Heart right ventricle (tissue), 16 donors: ENCODE measurements at regions not wholly inside any gene's neighbourhood (a gene's known extent, or its start where the extent isn't known, plus 50 kb on each side); places are given as distances from the start of the nearest gene placed in this dataset.

ENCODE experiments used
- ATAC-seq, 8 donors: fragments of 200-7000 bp; cut with Tn5 transposase; one replicate each; pipeline ENCODE4 v1.9.1; 2020; ENCODE audit warnings: mild to moderate bottlenecking in 8 of 8, moderate library complexity in 8 of 8, moderate number of reproducible peaks in 1 of 8
- DNase-seq, 2 donors: peaks; one replicate each; pipeline ENCODE4 v3.0.0-alpha.2; 2020
- H3K27ac ChIP-seq, 10 donors: fragments of 200-600 bp; sonication (generic) in 2 of 10; one replicate each; pipeline versions ENCODE4 v1.5.0 to v1.8.0; 2020 to 2022; ENCODE audit warnings: mild to moderate bottlenecking in 3 of 10
- H3K27me3 ChIP-seq, 7 donors: fragments of 200-600 bp; one replicate each; pipeline ENCODE4 v1.8.0; 2021 to 2022; ENCODE audit warnings: mild to moderate bottlenecking in 2 of 7
- H3K36me3 ChIP-seq, 9 donors: fragments of 200-600 bp; sonication (generic) in 1 of 9; one replicate each; pipeline versions ENCODE4 v1.5.0 to v1.8.0; 2020 to 2022; ENCODE audit warnings: mild to moderate bottlenecking in 2 of 9
- H3K4me1 ChIP-seq, 9 donors: fragments of 200-600 bp; sonication (generic) in 1 of 9; one replicate each; pipeline versions ENCODE4 v1.5.0 to v1.8.0; 2020 to 2022; ENCODE audit warnings: mild to moderate bottlenecking in 4 of 9
- H3K4me3 ChIP-seq, 10 donors: fragments of 200-600 bp; sonication (generic) in 2 of 10; one replicate each; pipeline versions ENCODE4 v1.5.0 to v1.8.0; 2020 to 2022; ENCODE audit warnings: mild to moderate bottlenecking in 7 of 10, moderate library complexity in 2 of 10
- H3K9me3 ChIP-seq, 11 donors: fragments of 200-600 bp in 10 of 11; sonication (generic) in 2 of 11; one replicate each; pipeline versions ENCODE4 v1.5.0 to v1.8.0; 2013 to 2022; ENCODE audit warnings: mild to moderate bottlenecking in 2 of 11, control low read depth in 1 of 11, moderate library complexity in 1 of 11
- WGBS, 2 donors: extraction: QIAGEN DNeasy Blood & Tissue Kit; methylation state at CpG; one replicate each; pipeline ENCODE4 v1.1.7; 2013; ENCODE audit warnings: inconsistent platforms in 1 of 2; 5-methylcytosine and 5-hydroxymethylcytosine counted together
- intact Hi-C, 10 donors: fragments of 100-400 bp; cut with DNase I; formaldehyde crosslinking; loops; one replicate each; pipeline versions ENCODE4 v1.11.1 to v1.14.2; 2022
- TF ChIP-seq, protein P1 (sequence below), 9 donors: fragments of 200-600 bp; sonication (generic) in 2 of 9; IDR thresholded peaks; one replicate each; pipeline versions ENCODE4 v1.5.0 to v1.8.0; 2021 to 2022; ENCODE audit warnings: antibody characterized with exemption in 9 of 9, mild to moderate bottlenecking in 5 of 9, moderate library complexity in 1 of 9
- donor health status: Arrhythmogenic right ventricular cardiomyopathy.
- donor health status: ischemic (EF 13 %, LVEDD 7.1; RV severe dilation, severe dysfunction).
- donor health status: healthy with polysubstance abuse.
- donor health status: DM: no; HTN: yes; CAD: no.
- donor health status: DM: no; HTN: no; CAD: no.
- donor health status: ischemic (EF 25% LVEDD 6.9; RV normal size, moderate dysfunction).
- donor health status: ischemic (EF 25% LVEDD 5.7; RV mildly dilated, moderate dysfunction).
- donor health status: healthy.
- donor health status: DM: yes; HTN: yes; CAD: no.
- donor health status: Ischemic cardiomyopathy.
- donor health status: ischemic (EF 35%, LVEDD 5.7; RV mildly dilated, moderate dysfunction).
- donor health status: nonischemic (EF 11% LVEDD 7.7; RV severe dilation, severe dysfunction).
- donor health status: DM: yes; HTN: yes; CAD: no.
- donor health status: PGD.
- donor health status: ischemic (EF 29% LVEDD 5.4; RV normal size, mild dysfunction).
- donor health status: nonischemic (EF 23%, LVEDD 6.1; RV moderate dilation, normal function).

DNA sequence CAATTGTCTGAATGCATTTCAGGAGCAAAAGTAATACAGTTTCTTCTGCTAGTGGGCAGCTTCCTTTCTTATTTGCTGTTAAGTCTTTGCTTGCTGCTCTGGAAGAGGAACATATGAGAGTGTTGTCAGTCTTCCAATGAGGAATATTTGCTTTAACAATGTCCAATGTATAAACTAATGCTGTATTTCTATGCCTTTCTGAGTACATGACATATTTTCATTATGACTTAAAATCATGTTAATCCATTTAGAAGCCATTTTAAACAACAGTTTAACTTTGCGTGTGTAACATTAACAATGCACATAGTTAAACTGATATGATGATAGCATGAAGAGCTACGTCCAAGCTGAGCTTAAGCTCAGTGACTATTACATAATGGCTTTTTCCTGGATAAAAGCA is 933.4 kb upstream of the GHITM start:
- intact Hi-C loops: no loop called here
- Histone ChIP-seq H3K4me1 (no peaks in the 10 kb centered on the region), H3K36me3 (no peaks in the 10 kb centered on the region), H3K27ac (no peak overlapping the region), H3K27me3 (no peaks in the 10 kb centered on the region), H3K9me3 (peaks cover 0 to 21% (median 1%) of the 10 kb centered on the region in 11 donors), H3K4me3 (no peak overlapping the region)
- DNase-seq: no peak
- WGBS, 2 donors: 60 to 70% methylated on average over 2 of the region's 2 CpGs
- TF ChIP-seq, protein P1, sequence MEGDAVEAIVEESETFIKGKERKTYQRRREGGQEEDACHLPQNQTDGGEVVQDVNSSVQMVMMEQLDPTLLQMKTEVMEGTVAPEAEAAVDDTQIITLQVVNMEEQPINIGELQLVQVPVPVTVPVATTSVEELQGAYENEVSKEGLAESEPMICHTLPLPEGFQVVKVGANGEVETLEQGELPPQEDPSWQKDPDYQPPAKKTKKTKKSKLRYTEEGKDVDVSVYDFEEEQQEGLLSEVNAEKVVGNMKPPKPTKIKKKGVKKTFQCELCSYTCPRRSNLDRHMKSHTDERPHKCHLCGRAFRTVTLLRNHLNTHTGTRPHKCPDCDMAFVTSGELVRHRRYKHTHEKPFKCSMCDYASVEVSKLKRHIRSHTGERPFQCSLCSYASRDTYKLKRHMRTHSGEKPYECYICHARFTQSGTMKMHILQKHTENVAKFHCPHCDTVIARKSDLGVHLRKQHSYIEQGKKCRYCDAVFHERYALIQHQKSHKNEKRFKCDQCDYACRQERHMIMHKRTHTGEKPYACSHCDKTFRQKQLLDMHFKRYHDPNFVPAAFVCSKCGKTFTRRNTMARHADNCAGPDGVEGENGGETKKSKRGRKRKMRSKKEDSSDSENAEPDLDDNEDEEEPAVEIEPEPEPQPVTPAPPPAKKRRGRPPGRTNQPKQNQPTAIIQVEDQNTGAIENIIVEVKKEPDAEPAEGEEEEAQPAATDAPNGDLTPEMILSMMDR (IDR thresholded peaks at IDR 0.05): no peak
- no peak for ATAC-seq

DNA sequence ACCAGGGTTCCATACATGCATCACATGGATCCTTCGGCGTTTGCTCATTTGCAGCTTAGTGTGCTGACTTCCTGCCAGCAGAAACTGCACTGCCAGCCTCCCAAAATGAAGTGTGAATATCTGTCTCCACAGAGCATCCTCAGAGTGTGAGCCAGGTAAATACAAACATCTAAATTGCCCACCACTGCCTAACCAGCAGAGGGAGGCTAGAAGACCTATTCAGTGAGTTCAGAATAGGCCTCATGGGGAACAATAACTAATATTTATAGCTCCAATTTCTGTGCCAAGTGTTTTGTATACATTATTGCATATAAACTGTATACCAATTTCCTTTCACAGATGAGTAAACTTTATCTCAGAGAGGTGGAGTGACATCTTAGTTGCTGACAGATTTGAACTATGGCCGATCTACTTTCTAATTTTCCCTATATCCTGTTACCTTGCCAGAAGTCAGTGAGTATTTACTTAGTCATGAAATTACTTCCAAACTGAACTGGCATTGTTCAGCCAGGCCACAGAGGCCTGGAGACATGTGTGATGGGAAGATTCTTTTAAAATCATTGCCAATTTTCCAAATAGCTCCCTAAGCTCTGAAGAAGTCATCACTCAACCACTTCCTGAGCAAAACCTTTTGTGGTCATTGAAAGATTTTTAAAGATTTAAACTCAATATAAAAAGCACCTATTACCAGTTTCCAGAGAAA is 926.5 kb upstream of the GHITM start:
- no peak for DNase-seq
- intact Hi-C loops: no loop called here
- 81 to 82% methylated on average over 3 of the region's 3 CpGs for WGBS, 2 donors
- H3K36me3 ChIP-seq: no peaks in the 10 kb centered on the region
- no peaks in the 10 kb centered on the region for H3K27me3 ChIP-seq
- no peaks in the 10 kb centered on the region for H3K4me1 ChIP-seq
- H3K9me3 ChIP-seq: no peaks in the 10 kb centered on the region
- no peak overlapping the region for H3K4me3 ChIP-seq
- TF ChIP-seq, protein P1 (IDR thresholded peaks at IDR 0.05): no peak
- ATAC-seq: no peak
- no peak overlapping the region for H3K27ac ChIP-seq

DNA sequence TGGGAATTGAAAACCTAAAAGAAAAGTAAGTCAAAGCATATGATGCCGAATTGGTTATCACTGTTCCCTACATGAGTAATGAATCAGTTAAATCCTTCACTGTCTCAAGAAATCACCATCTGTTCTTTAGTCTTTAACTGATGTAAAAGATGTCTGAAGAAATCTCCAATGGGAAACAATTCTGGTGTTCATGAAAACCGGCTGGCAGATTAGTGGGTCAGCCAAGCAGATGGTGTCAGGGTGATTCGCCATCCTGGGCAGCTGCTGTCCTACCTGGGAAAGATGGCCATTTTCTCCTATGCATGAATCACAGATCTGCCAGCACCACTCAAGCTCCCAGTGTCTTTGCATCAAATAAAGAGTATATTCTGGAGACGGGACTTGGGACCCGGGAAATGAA is 925.2 kb upstream of the GHITM start:
- intact Hi-C loops: no loop called here
- Histone ChIP-seq H3K4me3 (no peak overlapping the region), H3K27ac (no peak overlapping the region), H3K9me3 (no peaks in the 10 kb centered on the region), H3K4me1 (no peaks in the 10 kb centered on the region), H3K27me3 (no peaks in the 10 kb centered on the region), H3K36me3 (no peaks in the 10 kb centered on the region)
- ATAC-seq (no peak), DNase-seq (no peak)
- 87 to 88% methylated on average over 5 of the region's 5 CpGs for WGBS, 2 donors
- TF ChIP-seq, protein P1 (IDR thresholded peaks at IDR 0.05): no peak

DNA sequence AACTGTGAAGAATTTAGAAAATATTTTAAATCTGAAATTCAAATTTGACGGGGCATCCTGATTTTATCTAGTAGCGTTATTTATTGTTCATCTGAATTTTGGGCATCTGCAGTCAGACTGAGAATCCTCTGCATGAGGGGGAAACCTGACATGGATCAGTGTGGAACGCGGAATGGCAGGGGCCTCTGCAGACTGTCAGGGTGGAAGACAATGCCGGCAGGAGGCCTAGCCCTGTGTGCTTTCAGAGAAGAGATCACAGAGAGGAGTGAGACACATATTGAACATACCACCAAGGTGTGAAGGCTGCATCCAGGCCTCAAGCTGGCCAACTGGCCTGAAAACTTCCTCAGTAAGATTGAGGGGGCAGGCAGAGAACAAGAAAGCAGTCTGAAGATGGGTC is 921.1 kb upstream of the GHITM start:
- Histone ChIP-seq H3K9me3 (no peaks in the 10 kb centered on the region), H3K27ac (no peak overlapping the region), H3K4me1 (no peaks in the 10 kb centered on the region)

More for the DNA sequence above, 921.1 kb upstream of the GHITM start:
- Histone ChIP-seq H3K27me3 (no peaks in the 10 kb centered on the region), H3K4me3 (no peak overlapping the region), H3K36me3 (no peaks in the 10 kb centered on the region)
- WGBS, 2 donors: 73 to 74% methylated on average over 5 of the region's 5 CpGs
- no peak for DNase-seq
- intact Hi-C loops: no loop called here
- TF ChIP-seq, protein P1 (IDR thresholded peaks at IDR 0.05): no peak
- no peak for ATAC-seq
